HCT116 (cell line): ENCODE measurements at regions not wholly inside any gene's neighbourhood (a gene's known extent, or its start where the extent isn't known, plus 50 kb on each side); places are given as distances from the start of the nearest gene placed in this dataset.

ENCODE experiments used
- ATAC-seq: fragments of 200-7000 bp; cut with Tn5 transposase; 2 replicates; pipeline ENCODE4 v1.9.1; 2020; ENCODE audit warnings: mild to moderate bottlenecking, moderate library complexity
- BruUV-seq: library from RNA; stranded (reverse); fragments of 400-500 nt; replicated peaks from 2 replicates; lab custom pipeline; 2021; lab: Mats Ljungman, UMichigan
- CTCF ChIA-PET: fragments of 300-600 bp; sonication (Branson Sonifier 250); formaldehyde crosslinking; loops from one replicate; lab custom pipeline; 2021; ENCODE audit warnings: antibody characterized with exemption; lab: Charles Lee
- POLR2A ChIA-PET: fragments of 300-600, 350-600 bp; sonication (Branson Sonifier 250); formaldehyde crosslinking; loops from one replicate; lab custom pipeline; 2021; ENCODE audit warnings: antibody characterized with exemption; lab: Charles Lee
- RAD21 ChIA-PET, 2 experiments: fragments of 300-600 bp; sonication (Branson Sonifier 250); formaldehyde crosslinking; loops; one replicate each; lab custom pipeline; 2023; ENCODE audit warnings: low total read pairs in 2 of 2; ENCODE audit not compliant: uncharacterized antibody in 2 of 2, unreplicated experiment in 2 of 2, low non-redundant PET in 1 of 2; lab: Charles Lee
- DNase-seq: peaks from one replicate; pipeline ENCODE4 v3.0.0-alpha.2; 2010; ENCODE audit warnings: low read depth, low spot score
- H2AFZ ChIP-seq: fragments of 200-600 bp; shearing (Covaris generic), sonication (generic); 2 replicates; pipeline ENCODE4 v1.6.1; 2017; ENCODE audit warnings: low read depth, mixed run types, mixed read lengths, antibody characterized with exemption, low read length; ENCODE audit not compliant: poor library complexity, severe bottlenecking
- H3K27ac ChIP-seq: 2 replicates; pipeline ENCODE4 v1.5.1; 2012; ENCODE audit warnings: low read depth, low read length
- H3K27me3 ChIP-seq: fragments of 200-600 bp; sonication (generic); 2 replicates; pipeline ENCODE4 v1.6.1; 2016; ENCODE audit warnings: mixed run types, low read length, mixed read lengths; ENCODE audit not compliant: insufficient read depth
- H3K36me3 ChIP-seq, 2 experiments: fragments of 200-500 bp in 1 of 2; fragments of 200-600 bp in 1 of 2; sonication (Bioruptor generic) in 1 of 2; sonication (generic) in 1 of 2; 2 replicates each; pipeline versions ENCODE4 v1.5.1 to v1.6.1; 2014 to 2016; ENCODE audit warnings: low read length in 2 of 2, inconsistent platforms in 1 of 2, mixed read lengths in 1 of 2, mixed run types in 1 of 2; ENCODE audit not compliant: insufficient read depth in 2 of 2, control insufficient read depth in 1 of 2
- H3K4me1 ChIP-seq, 2 experiments: fragments of 200-600 bp in 1 of 2; sonication (generic) in 1 of 2; 2 replicates each; pipeline versions ENCODE4 v1.5.1 to v1.6.1; 2012 to 2017; ENCODE audit warnings: low read length in 2 of 2, inconsistent platforms in 1 of 2, mild to moderate bottlenecking in 1 of 2, mixed read lengths in 1 of 2, mixed run types in 1 of 2, moderate library complexity in 1 of 2; ENCODE audit not compliant: insufficient read depth in 2 of 2, control insufficient read depth in 1 of 2
- H3K4me2 ChIP-seq: fragments of 200-600 bp; sonication (generic); 2 replicates; pipeline ENCODE4 v1.6.1; 2017; ENCODE audit warnings: mixed run types, low read length, mixed read lengths
- H3K4me3 ChIP-seq, 2 experiments: fragments of 200-600 bp in 1 of 2; sonication (generic) in 1 of 2; replicated peaks in 1 of 2; 2 replicates each; pipeline ENCODE4 v1.5.1; 2011 to 2016; ENCODE audit warnings: low read length in 2 of 2, control low read depth in 1 of 2, low read depth in 1 of 2, mild to moderate bottlenecking in 1 of 2, mixed read lengths in 1 of 2, mixed run types in 1 of 2
- H3K79me2 ChIP-seq: fragments of 200-600 bp; sonication (generic); 2 replicates; pipeline ENCODE4 v1.6.1; 2017; ENCODE audit warnings: mild to moderate bottlenecking, mixed run types, low read length, moderate library complexity, mixed read lengths; ENCODE audit not compliant: insufficient read depth
- H3K9ac ChIP-seq: fragments of 200-600 bp; sonication (generic); 2 replicates; pipeline ENCODE4 v1.6.1; 2016; ENCODE audit warnings: low read length, mixed read lengths
- H3K9me2 ChIP-seq: fragments of 200-600 bp; sonication (generic), shearing (Covaris generic); 2 replicates; pipeline ENCODE4 v1.6.1; 2017; ENCODE audit warnings: mixed run types, mild to moderate bottlenecking, moderate library complexity; ENCODE audit not compliant: insufficient read depth
- H3K9me3 ChIP-seq, 2 experiments: fragments of 200-500 bp in 1 of 2; fragments of 200-600 bp in 1 of 2; sonication (Bioruptor generic) in 1 of 2; sonication (generic) in 1 of 2; 2 replicates each; pipeline ENCODE4 v1.6.1; 2014 to 2017; ENCODE audit warnings: low read length in 2 of 2, mixed read lengths in 2 of 2, inconsistent platforms in 1 of 2, low read depth in 1 of 2, mild to moderate bottlenecking in 1 of 2, mixed run types in 1 of 2, moderate library complexity in 1 of 2; ENCODE audit not compliant: control insufficient read depth in 1 of 2, insufficient read depth in 1 of 2
- H4K20me1 ChIP-seq: fragments of 200-600 bp; sonication (generic), shearing (Covaris generic); 2 replicates; pipeline ENCODE4 v1.6.1; 2017; ENCODE audit warnings: mixed run types, mild to moderate bottlenecking, moderate library complexity; ENCODE audit not compliant: insufficient read depth
- ELF1 ChIP-seq: IDR thresholded peaks from 2 replicates; pipeline ENCODE4 v1.6.1; 2012; ENCODE audit warnings: low read depth, borderline replicate concordance
- SIN3A ChIP-seq: IDR thresholded peaks from 2 replicates; pipeline ENCODE4 v1.6.1; 2012; ENCODE audit warnings: low read depth
- SP1 ChIP-seq: IDR thresholded peaks from 2 replicates; pipeline ENCODE4 v1.6.1; 2012; ENCODE audit warnings: low read depth
- YY1 ChIP-seq: IDR thresholded peaks from 2 replicates; pipeline ENCODE4 v1.6.1; 2011; ENCODE audit warnings: low read length, low read depth, moderate library complexity, mild to moderate bottlenecking; ENCODE audit not compliant: insufficient replicate concordance; ENCODE audit errors: extremely low read depth
- intact Hi-C: fragments of 100-400 bp; cut with micrococcal nuclease; formaldehyde crosslinking; loops from 2 replicates; pipeline ENCODE4 v1.10.0; 2022
- TF ChIP-seq, protein P1 (sequence below): IDR thresholded peaks from 2 replicates; pipeline ENCODE4 v1.6.1; 2011; ENCODE audit warnings: mild to moderate bottlenecking, low read length, moderate library complexity; ENCODE audit not compliant: insufficient replicate concordance; ENCODE audit errors: extremely low read depth

DNA sequence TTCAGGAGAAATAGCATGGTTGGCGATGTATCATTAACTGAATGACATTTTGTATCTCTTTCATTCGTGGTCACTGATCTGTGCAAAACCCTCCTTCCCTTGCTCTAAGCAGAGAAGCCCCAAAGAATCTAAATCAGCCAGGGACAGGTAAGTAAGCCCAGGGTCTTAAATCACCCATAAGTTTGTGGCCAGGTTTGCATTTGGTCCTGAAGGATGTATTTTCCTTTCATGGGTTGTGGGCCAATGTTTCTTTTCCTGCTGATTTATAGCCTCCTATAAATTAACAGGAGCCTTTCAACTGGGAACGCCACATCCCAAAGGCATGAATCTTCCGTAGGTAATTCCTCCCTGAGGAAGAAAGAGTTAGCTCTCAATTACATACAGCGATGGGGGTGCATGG is 217.5 kb upstream of the TNC start:
- RAD21 ChIA-PET: no interaction called here
- no peak for ATAC-seq
- no peaks in the 10 kb centered on the region for H3K79me2 ChIP-seq

DNA sequence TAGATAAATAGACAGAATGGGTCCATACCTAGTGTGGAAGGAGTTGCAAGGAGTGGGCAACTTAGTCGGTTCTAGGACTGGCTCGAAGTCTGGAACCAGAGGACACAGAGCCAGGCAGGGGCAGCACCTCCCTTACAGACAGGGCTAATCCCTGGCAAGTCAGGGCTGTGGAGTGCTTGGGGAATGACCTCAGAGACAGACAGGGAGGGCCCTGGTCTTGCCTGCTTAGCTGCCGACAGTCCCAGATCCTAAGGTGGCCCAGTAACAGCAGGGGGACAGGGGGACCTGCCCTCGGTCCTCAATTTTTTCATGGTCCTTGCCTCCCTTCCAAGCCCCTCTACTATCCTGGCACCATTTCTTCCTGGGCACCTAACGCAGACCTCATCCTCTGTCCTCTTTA is 222.4 kb upstream of the TNC start:
- Histone ChIP-seq H3K79me2 (no peaks in the 10 kb centered on the region), H3K27ac (no peak overlapping the region), H3K27me3 (peaks cover 9% of the 10 kb centered on the region), H3K9me2 (no peaks in the 10 kb centered on the region), H3K4me2 (no peak overlapping the region), H2AFZ (no peak overlapping the region), H4K20me1 (no peaks in the 10 kb centered on the region), H3K9me3 (no peaks in the 10 kb centered on the region), H3K36me3 (no peaks in the 10 kb centered on the region), H3K4me1 (no peaks in the 10 kb centered on the region), H3K9ac (no peak overlapping the region)
- POLR2A ChIA-PET: no interaction called here
- intact Hi-C loops: no loop called here
- DNase-seq: no peak
- ATAC-seq: no peak
- BruUV-seq: no TSS peak
- CTCF ChIA-PET: no interaction called here
- no peak for TF ChIP-seq YY1
- TF ChIP-seq, all 23 proteins: peak for 0
- RAD21 ChIA-PET: no interaction called here
- no peak overlapping the region for H3K4me3 ChIP-seq

More for the DNA sequence above, 217.5 kb upstream of the TNC start:
- intact Hi-C loops: no loop called here
- Histone ChIP-seq H3K36me3 (no peaks in the 10 kb centered on the region), H3K4me3 (no peak overlapping the region), H3K4me2 (no peak overlapping the region), H3K9me3 (no peaks in the 10 kb centered on the region), H2AFZ (no peak overlapping the region), H3K4me1 (no peaks in the 10 kb centered on the region), H3K9me2 (no peaks in the 10 kb centered on the region), H4K20me1 (no peaks in the 10 kb centered on the region), H3K27me3 (peaks cover 4% of the 10 kb centered on the region; the same call in 1 of the 2 replicates), H3K9ac (no peak overlapping the region), H3K27ac (no peak overlapping the region)
- CTCF ChIA-PET: no interaction called here
- no TSS peak for BruUV-seq
- no peak for DNase-seq
- no peak for TF ChIP-seq SIN3A
- TF ChIP-seq, protein P1, sequence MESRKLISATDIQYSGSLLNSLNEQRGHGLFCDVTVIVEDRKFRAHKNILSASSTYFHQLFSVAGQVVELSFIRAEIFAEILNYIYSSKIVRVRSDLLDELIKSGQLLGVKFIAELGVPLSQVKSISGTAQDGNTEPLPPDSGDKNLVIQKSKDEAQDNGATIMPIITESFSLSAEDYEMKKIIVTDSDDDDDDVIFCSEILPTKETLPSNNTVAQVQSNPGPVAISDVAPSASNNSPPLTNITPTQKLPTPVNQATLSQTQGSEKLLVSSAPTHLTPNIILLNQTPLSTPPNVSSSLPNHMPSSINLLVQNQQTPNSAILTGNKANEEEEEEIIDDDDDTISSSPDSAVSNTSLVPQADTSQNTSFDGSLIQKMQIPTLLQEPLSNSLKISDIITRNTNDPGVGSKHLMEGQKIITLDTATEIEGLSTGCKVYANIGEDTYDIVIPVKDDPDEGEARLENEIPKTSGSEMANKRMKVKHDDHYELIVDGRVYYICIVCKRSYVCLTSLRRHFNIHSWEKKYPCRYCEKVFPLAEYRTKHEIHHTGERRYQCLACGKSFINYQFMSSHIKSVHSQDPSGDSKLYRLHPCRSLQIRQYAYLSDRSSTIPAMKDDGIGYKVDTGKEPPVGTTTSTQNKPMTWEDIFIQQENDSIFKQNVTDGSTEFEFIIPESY: no peak
- TF ChIP-seq ELF1: no peak
- no peak for TF ChIP-seq SP1
- POLR2A ChIA-PET: no interaction called here
